Common myeloid progenitor, CD34-positive (primary cell): ENCODE measurements at regions not wholly inside any gene's neighbourhood (a gene's known extent, or its start where the extent isn't known, plus 50 kb on each side); places are given as distances from the start of the nearest gene placed in this dataset.
A peak's percentile ranks its signal among the peaks of the same experiment; 100 is the strongest.

Experiments
- CTCF ChIA-PET: fragments of 350-600 bp; sonication (Branson Sonifier 250); formaldehyde crosslinking; loops from one replicate; lab custom pipeline; 2021; ENCODE audit warnings: antibody characterized with exemption; lab: Charles Lee
- POLR2A ChIA-PET: fragments of 350-600 bp; sonication (Branson Sonifier 250); formaldehyde crosslinking; loops from one replicate; lab custom pipeline; 2021; ENCODE audit warnings: antibody characterized with exemption; lab: Charles Lee
- DNase-seq, 3 donors: peaks; one replicate each; pipeline versions ENCODE4 v3.0.0 to v3.0.0-alpha.2; 2013
- H3K27ac ChIP-seq, 2 experiments: 1 replicate in 1 of 2; 2 replicates in 1 of 2; pipeline ENCODE4 v1.7.0; 2013; ENCODE audit warnings: inconsistent platforms in 2 of 2, low read length in 2 of 2, mild to moderate bottlenecking in 2 of 2, low read depth in 1 of 2, moderate library complexity in 1 of 2; ENCODE audit not compliant: severe bottlenecking in 2 of 2, insufficient read depth in 1 of 2, poor library complexity in 1 of 2
- H3K27me3 ChIP-seq, 5 experiments: replicated peaks in 2 of 5; 1 replicate in 3 of 5; 2 replicates in 2 of 5; pipeline versions ENCODE4 v1.6.1 to v1.7.0; 2013; ENCODE audit warnings: low read length in 4 of 5, mild to moderate bottlenecking in 2 of 5, moderate library complexity in 2 of 5, inconsistent platforms in 1 of 5; ENCODE audit not compliant: insufficient read depth in 5 of 5, control insufficient read depth in 4 of 5
- H3K36me3 ChIP-seq, 4 experiments: 1 replicate in 2 of 4; 2 replicates in 2 of 4; pipeline versions ENCODE4 v1.6.1 to v1.7.0; 2013; ENCODE audit warnings: low read length in 3 of 4, control low read depth in 1 of 4, mild to moderate bottlenecking in 1 of 4; ENCODE audit not compliant: control insufficient read depth in 4 of 4, insufficient read depth in 4 of 4
- H3K4me1 ChIP-seq, 4 experiments: 1 replicate in 3 of 4; 2 replicates in 1 of 4; pipeline versions ENCODE4 v1.6.1 to v1.7.1; 2013; ENCODE audit warnings: low read length in 3 of 4, mild to moderate bottlenecking in 3 of 4, control low read depth in 1 of 4, inconsistent platforms in 1 of 4, moderate library complexity in 1 of 4; ENCODE audit not compliant: control insufficient read depth in 4 of 4, insufficient read depth in 4 of 4; ENCODE audit errors: control extremely low read depth in 1 of 4
- H3K4me3 ChIP-seq, 7 experiments: 1 replicate in 4 of 7; 2 replicates in 3 of 7; pipeline versions ENCODE4 v1.5.1 to v1.7.0; 2013; ENCODE audit warnings: mild to moderate bottlenecking in 7 of 7, low read length in 6 of 7, moderate library complexity in 6 of 7, inconsistent platforms in 2 of 7, low read depth in 2 of 7, control low read depth in 1 of 7; ENCODE audit not compliant: insufficient read depth in 4 of 7, control insufficient read depth in 1 of 7; ENCODE audit errors: extremely low read depth in 1 of 7
- H3K9me3 ChIP-seq, 5 experiments: 1 replicate in 4 of 5; 2 replicates in 1 of 5; pipeline versions ENCODE4 v1.6.1 to v1.7.1; 2013; ENCODE audit warnings: low read length in 4 of 5, mild to moderate bottlenecking in 2 of 5, inconsistent platforms in 1 of 5, low read depth in 1 of 5, moderate library complexity in 1 of 5; ENCODE audit not compliant: control insufficient read depth in 4 of 5, insufficient read depth in 2 of 5; ENCODE audit errors: control extremely low read depth in 1 of 5
- WGBS: methylation state at CpG from one replicate; pipeline ENCODE4 v1.1.5; 2013; ENCODE audit not compliant: insufficient coverage; 5-methylcytosine and 5-hydroxymethylcytosine counted together

DNA sequence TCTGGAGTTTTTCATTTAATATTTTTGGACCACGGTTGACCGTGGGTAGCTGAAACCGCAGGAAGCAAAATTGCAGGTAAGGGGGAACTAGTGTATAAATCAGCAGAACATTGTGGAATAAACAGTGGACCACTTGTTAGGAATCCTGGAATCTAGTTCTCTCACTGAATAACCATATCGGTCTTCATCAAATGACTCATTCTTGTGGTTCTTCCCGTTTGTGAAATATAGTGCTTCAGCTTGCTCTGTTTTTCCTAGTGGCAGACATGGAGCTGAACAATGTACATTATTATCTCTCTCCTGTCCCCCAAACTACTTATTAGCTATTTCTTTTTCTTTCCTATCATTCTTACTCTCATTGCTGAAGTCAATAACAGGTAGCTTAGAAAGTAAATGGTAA lies 61.9 kb downstream of the HSPA13 start:
- H3K27me3 ChIP-seq: no peaks in the 10 kb centered on the region
- no peak for DNase-seq
- CTCF ChIA-PET: no interaction called here
- H3K4me1 ChIP-seq: peaks cover 0 to 9% (median 2%) of the 10 kb centered on the region in 4 experiments
- H3K4me3 ChIP-seq: no peak overlapping the region
- H3K27ac ChIP-seq: no peak overlapping the region
- 100% methylated on average over 2 of the region's 5 CpGs for WGBS
- no peaks in the 10 kb centered on the region for H3K9me3 ChIP-seq
- POLR2A ChIA-PET: interaction anchor here (0.7 kb wide), 1 partner anchor 397 kb away, joined by 3 read pairs; no protein-coding TSS in a partner anchor
- no peaks in the 10 kb centered on the region for H3K36me3 ChIP-seq

DNA sequence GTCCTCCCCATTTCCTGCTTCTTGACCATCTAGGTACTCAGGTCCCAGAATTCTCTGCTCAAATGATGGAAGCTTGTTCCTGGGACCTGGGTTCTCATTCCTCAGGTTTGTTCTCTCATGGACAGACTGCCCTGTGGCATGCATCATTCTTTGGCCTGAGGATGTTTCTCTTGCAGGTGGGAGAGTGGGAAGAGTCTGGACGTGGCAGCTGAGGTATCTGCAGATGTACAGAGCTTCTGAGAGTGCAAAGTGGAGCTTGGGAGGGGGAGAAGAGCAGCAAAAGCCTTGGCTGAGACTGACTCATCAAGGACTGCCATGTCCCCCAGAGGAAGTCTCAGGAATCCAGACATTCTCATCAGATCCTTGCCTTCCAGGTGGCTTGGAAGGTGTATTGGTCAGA lies 63.1 kb downstream of the HSPA13 start:
- H3K27me3 ChIP-seq: no peaks in the 10 kb centered on the region
- no peak for DNase-seq
- no peaks in the 10 kb centered on the region for H3K36me3 ChIP-seq
- no CpG with 5 or more reads among the region's 1 CpG for WGBS
- H3K4me1 ChIP-seq: peaks cover 0 to 9% (median 2%) of the 10 kb centered on the region in 4 experiments
- no peak overlapping the region for H3K27ac ChIP-seq
- H3K4me3 ChIP-seq: no peak overlapping the region
- no peaks in the 10 kb centered on the region for H3K9me3 ChIP-seq
- CTCF ChIA-PET: no interaction called here
- POLR2A ChIA-PET: no interaction called here

DNA sequence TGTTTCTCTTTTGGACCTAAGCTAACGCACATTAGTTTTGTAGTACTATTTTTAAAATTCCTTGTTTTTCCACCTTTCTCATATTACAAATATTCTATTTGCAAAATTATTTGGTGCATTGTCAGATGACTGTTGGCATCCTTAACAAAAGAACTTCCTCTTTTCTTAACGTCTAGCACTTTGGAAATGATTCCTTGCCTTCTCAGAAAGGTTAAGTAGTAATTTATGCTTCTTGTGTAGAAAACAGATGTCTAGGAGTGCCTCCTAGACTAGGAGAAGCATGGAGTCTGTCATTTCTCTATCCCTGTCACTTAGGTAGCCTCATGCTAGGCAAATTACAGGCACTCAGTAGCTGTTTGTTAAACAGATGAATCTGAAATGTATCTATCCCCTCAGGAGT lies 64.4 kb downstream of the HSPA13 start:
- H3K4me3 ChIP-seq: no peak overlapping the region
- POLR2A ChIA-PET: no interaction called here
- no peaks in the 10 kb centered on the region for H3K9me3 ChIP-seq
- no peak overlapping the region for H3K27ac ChIP-seq
- peaks cover 0 to 9% (median 2%) of the 10 kb centered on the region in 4 experiments for H3K4me1 ChIP-seq
- DNase-seq: peak; percentile 16 to 65 (median 53)
- CTCF ChIA-PET: no interaction called here
- H3K27me3 ChIP-seq: no peaks in the 10 kb centered on the region
- WGBS: 0% methylated on average over 1 of the region's 2 CpGs
- H3K36me3 ChIP-seq: no peaks in the 10 kb centered on the region

DNA sequence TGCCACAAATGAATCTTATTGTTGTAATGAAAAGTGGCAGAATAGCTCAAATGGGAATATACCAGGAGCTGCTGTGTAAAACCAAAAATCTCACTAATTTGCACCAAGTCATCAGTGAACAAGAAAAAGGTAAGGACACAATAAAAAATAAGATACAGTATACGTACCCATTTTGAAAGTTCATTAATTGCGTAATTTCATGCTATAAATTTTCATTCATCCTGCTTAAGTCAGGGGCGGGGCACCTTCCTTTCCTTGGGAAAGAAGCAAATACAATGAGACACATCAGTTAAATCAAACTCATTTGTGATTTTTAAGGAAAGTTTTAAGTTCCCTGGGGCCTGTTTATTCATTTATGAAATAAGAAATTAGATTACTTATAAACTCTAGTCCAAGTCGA lies 65.4 kb downstream of the HSPA13 start:
- no peak overlapping the region for H3K27ac ChIP-seq
- no peaks in the 10 kb centered on the region for H3K36me3 ChIP-seq
- 100% methylated on average over 2 of the region's 4 CpGs for WGBS
- no peaks in the 10 kb centered on the region for H3K9me3 ChIP-seq
- no peak for DNase-seq
- H3K4me3 ChIP-seq: no peak overlapping the region
- H3K4me1 ChIP-seq: peaks cover 0 to 9% (median 3%) of the 10 kb centered on the region in 4 experiments
- ChIA-PET POLR2A (no interaction called here), CTCF (no interaction called here)
- no peaks in the 10 kb centered on the region for H3K27me3 ChIP-seq

GRCh38 chr21:14313300-14313699 lies 69.6 kb downstream of the HSPA13 start:
- POLR2A ChIA-PET: no interaction called here

GRCh38 chr21:14312871-14313270 lies 70.1 kb downstream of the HSPA13 start:
- H3K36me3 ChIP-seq: no peaks in the 10 kb centered on the region
- H3K4me3 ChIP-seq: no peak overlapping the region
- no peaks in the 10 kb centered on the region for H3K27me3 ChIP-seq
- H3K4me1 ChIP-seq: peaks cover 0 to 12% (median under 1%) of the 10 kb centered on the region in 4 experiments
- ChIA-PET CTCF (interaction anchor here (1.2 to 1.5 kb wide), 3 partner anchors 9 to 70 kb away, joined by 3 read pairs; partner anchors contain the start of gene HSPA13), POLR2A (no interaction called here)
- H3K9me3 ChIP-seq: no peaks in the 10 kb centered on the region
- WGBS: no CpG with 5 or more reads among the region's 1 CpG
- DNase-seq: peak in 2 of 3 donors; percentile 49
- H3K27ac ChIP-seq: no peak overlapping the region

More at GRCh38 chr21:14313300-14313699, 69.6 kb downstream of the HSPA13 start:
- CTCF ChIA-PET: interaction anchor here (1.2 to 1.5 kb wide), 3 partner anchors 10 to 70 kb away, joined by 3 read pairs; partner anchors contain the start of gene HSPA13
- no peaks in the 10 kb centered on the region for H3K9me3 ChIP-seq
- no peak for DNase-seq
- no peaks in the 10 kb centered on the region for H3K36me3 ChIP-seq
- no peak overlapping the region for H3K4me3 ChIP-seq
- H3K27me3 ChIP-seq: no peaks in the 10 kb centered on the region
- H3K4me1 ChIP-seq: peaks cover 0 to 11% (median under 1%) of the 10 kb centered on the region in 4 experiments
- H3K27ac ChIP-seq: no peak overlapping the region
- 100% methylated on average over 5 of the region's 8 CpGs for WGBS

- Histone ChIP-seq H3K36me3 (no peaks in the 10 kb centered on the region), H3K27ac (no peak overlapping the region), H3K4me3 (no peak overlapping the region), H3K27me3 (no peaks in the 10 kb centered on the region), H3K9me3 (no peaks in the 10 kb centered on the region), H3K4me1 (peaks cover 0 to 18% (median 3%) of the 10 kb centered on the region in 4 experiments)
- peak; percentile 19 to 72 (median 64) for DNase-seq
- POLR2A ChIA-PET: no interaction called here
- no CpG with 5 or more reads among the region's 5 CpGs for WGBS
- CTCF ChIA-PET: interaction anchor here (1.1 kb wide), 1 partner anchor 56 kb away, joined by 3 read pairs; no protein-coding TSS in a partner anchor
Observed at GRCh38 chr21:14308234-14308633, 74.7 kb downstream of the HSPA13 start.
